ENCODE measurements at regions not wholly inside any gene's neighbourhood (a gene's known extent, or its start where the extent isn't known, plus 50 kb on each side); places are given as distances from the start of the nearest gene placed in this dataset.

DNA sequence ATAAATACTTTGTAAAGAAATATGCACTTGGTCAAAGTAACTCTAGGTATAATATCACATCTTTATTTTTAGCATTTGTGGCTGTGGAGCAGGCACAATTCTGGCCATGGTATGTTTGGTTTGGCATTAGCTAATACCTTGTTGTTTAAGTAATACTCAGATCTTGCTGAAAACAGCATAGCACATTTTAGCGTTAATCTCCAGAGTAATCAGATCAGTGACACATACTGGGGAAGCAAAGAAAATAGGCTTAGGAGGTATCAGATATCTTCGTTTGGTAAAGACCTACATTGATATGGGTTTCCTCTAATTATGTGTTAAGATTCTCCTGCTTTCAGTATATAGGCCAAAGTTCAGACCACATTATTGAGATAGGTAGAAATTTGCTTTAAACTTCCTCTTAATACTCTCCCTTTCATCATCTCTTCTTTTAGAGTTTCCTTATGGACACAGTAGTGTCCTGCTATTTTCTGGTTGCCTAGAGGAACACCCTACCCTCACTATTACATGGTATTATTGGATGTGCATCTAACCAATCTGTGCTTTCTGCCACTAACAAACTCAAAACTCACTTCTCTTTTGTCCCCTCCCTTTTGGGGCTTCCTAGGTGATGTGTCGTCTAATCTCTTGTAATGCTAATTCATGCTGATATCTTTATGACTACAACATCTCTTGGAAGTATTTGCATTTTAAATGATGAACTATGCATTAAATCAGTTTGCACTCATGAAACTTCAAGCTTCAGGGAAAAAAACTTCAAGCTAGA is 437.3 kb upstream of the ADAMTSL1 start:
- H2AFZ ChIP-seq (ENCODE audit: low read depth, low read length): no peak overlapping the region
- DNase-seq (ENCODE audit: extremely low read depth in 1 of 4, low spot score in 3 of 4) (no peak), ATAC-seq (no peak), FAIRE-seq (no peak)
- H4K20me1 ChIP-seq (replicated peaks; ENCODE audit: control insufficient read depth, insufficient read depth, low read length): no peaks in the 10 kb centered on the region
- no peak overlapping the region for H3K9ac ChIP-seq (ENCODE audit: insufficient read depth in 1 of 2, low read depth in 2 of 2, low read length in 2 of 2)
- in situ Hi-C loops (cut with MboI) (no loop called here), intact Hi-C loops (cut with micrococcal nuclease) (no loop called here)
- no peak overlapping the region for H3K4me3 ChIP-seq
- no peaks in the 10 kb centered on the region for H3K27me3 ChIP-seq (ENCODE audit: control insufficient read depth in 2 of 2, insufficient read depth in 2 of 2, low read length in 2 of 2)
- CTCF ChIA-PET (ENCODE audit: low intra/inter-chr PET ratio): no interaction called here
- POLR2A ChIA-PET: no interaction called here
- H3K27ac ChIP-seq (ENCODE audit: extremely low read depth, low read depth, low read length): no peak overlapping the region
- H3K9me3 ChIP-seq (replicated peaks; ENCODE audit: control insufficient read depth, insufficient read depth, low read depth, low read length): no peaks in the 10 kb centered on the region
- WGBS (ENCODE audit: insufficient coverage, low coverage, missing lambda C conversion rate): 0% methylated on average over 3 of the region's 3 CpGs
- TF ChIP-seq, protein P1, sequence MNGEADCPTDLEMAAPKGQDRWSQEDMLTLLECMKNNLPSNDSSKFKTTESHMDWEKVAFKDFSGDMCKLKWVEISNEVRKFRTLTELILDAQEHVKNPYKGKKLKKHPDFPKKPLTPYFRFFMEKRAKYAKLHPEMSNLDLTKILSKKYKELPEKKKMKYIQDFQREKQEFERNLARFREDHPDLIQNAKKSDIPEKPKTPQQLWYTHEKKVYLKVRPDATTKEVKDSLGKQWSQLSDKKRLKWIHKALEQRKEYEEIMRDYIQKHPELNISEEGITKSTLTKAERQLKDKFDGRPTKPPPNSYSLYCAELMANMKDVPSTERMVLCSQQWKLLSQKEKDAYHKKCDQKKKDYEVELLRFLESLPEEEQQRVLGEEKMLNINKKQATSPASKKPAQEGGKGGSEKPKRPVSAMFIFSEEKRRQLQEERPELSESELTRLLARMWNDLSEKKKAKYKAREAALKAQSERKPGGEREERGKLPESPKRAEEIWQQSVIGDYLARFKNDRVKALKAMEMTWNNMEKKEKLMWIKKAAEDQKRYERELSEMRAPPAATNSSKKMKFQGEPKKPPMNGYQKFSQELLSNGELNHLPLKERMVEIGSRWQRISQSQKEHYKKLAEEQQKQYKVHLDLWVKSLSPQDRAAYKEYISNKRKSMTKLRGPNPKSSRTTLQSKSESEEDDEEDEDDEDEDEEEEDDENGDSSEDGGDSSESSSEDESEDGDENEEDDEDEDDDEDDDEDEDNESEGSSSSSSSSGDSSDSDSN (IDR thresholded peaks at IDR 0.05; ENCODE audit: borderline replicate concordance in 1 of 2, low read depth in 2 of 2, low read length in 2 of 2): no peak
- TF ChIP-seq ZBED1 (IDR thresholded peaks at IDR 0.05) (no peak), SRF (CRISPR knock-in tag; IDR thresholded peaks at IDR 0.05) (no peak), ZNF780A (CRISPR knock-in tag; IDR thresholded peaks at IDR 0.05) (no peak)
- no peaks in the 10 kb centered on the region for H3K9me1 ChIP-seq (ENCODE audit: control insufficient read depth, insufficient read depth, low read length)
- H3K4me1 ChIP-seq (replicated peaks in 1 of 2; ENCODE audit: control insufficient read depth in 2 of 2, insufficient read depth in 2 of 2, low read length in 2 of 2): no peaks in the 10 kb centered on the region
- no peaks in the 10 kb centered on the region for H3K36me3 ChIP-seq (ENCODE audit: control insufficient read depth, insufficient read depth, low read length)
- no TSS peak for BruUV-seq (replicated peaks)
- H3K79me2 ChIP-seq (ENCODE audit: control insufficient read depth, insufficient read depth, low read length): no peaks in the 10 kb centered on the region
- H3K4me2 ChIP-seq (ENCODE audit: insufficient read depth, low read length): no peak overlapping the region

Measured in K562 (cell line).